T-cell (primary cell): ENCODE measurements at regions not wholly inside any gene's neighbourhood (a gene's known extent, or its start where the extent isn't known, plus 50 kb on each side); places are given as distances from the start of the nearest gene placed in this dataset.

ENCODE experiments used
- ATAC-seq, 4 experiments: fragments of 200-7000 bp in 3 of 4; fragments of 150-1000 bp in 1 of 4; cut with Tn5 transposase; replicated peaks in 1 of 4; 1 replicate in 3 of 4; 2 replicates in 1 of 4; pipeline ENCODE4 v1.10.0; 2021; ENCODE audit warnings: moderate library complexity in 3 of 4, mild to moderate bottlenecking in 2 of 4, moderate number of reproducible peaks in 1 of 4
- CTCF ChIA-PET, 2 donors: fragments of 300-600 bp; sonication (Branson Sonifier 250); formaldehyde crosslinking; loops; one replicate each; lab custom pipeline; 2022; ENCODE audit warnings: antibody characterized with exemption in 2 of 2; lab: Charles Lee
- POLR2A ChIA-PET, 2 donors: fragments of 300-600 bp; sonication (Branson Sonifier 250); formaldehyde crosslinking; loops; one replicate each; lab custom pipeline; 2022; ENCODE audit warnings: antibody characterized with exemption in 2 of 2; lab: Charles Lee
- DNase-seq, 35 experiments: peaks; one replicate each; pipeline versions ENCODE4 v3.0.0 to v3.0.0-alpha.2; 2013 to 2023
- H3K27ac ChIP-seq: one replicate; pipeline ENCODE4 v1.5.1; 2013; ENCODE audit warnings: low read length
- H3K27me3 ChIP-seq, 2 experiments: replicated peaks in 1 of 2; 1 replicate in 1 of 2; 2 replicates in 1 of 2; pipeline versions ENCODE4 v1.6.1 to v1.7.0; 2013; ENCODE audit warnings: low read length in 1 of 2, mixed read lengths in 1 of 2; ENCODE audit not compliant: control insufficient read depth in 2 of 2, insufficient read depth in 2 of 2; ENCODE audit errors: extremely low read depth in 1 of 2
- H3K36me3 ChIP-seq, 2 donors: 1 replicate in 1 of 2; 2 replicates in 1 of 2; pipeline versions ENCODE4 v1.6.1 to v1.7.0; 2013; ENCODE audit warnings: low read length in 1 of 2; ENCODE audit not compliant: control insufficient read depth in 2 of 2, insufficient read depth in 1 of 2; ENCODE audit errors: extremely low read depth in 1 of 2
- H3K4me1 ChIP-seq, 2 experiments: 1 replicate in 1 of 2; 2 replicates in 1 of 2; pipeline versions ENCODE4 v1.6.1 to v1.7.0; 2013; ENCODE audit warnings: low read length in 2 of 2, mixed read lengths in 1 of 2; ENCODE audit not compliant: insufficient read depth in 2 of 2, control insufficient read depth in 1 of 2; ENCODE audit errors: extremely low read depth in 1 of 2
- H3K4me3 ChIP-seq, 2 donors: 1 replicate in 1 of 2; 2 replicates in 1 of 2; pipeline versions ENCODE4 v1.5.1 to v1.7.0; 2013; ENCODE audit warnings: mild to moderate bottlenecking in 2 of 2, low read length in 1 of 2, moderate library complexity in 1 of 2; ENCODE audit not compliant: control insufficient read depth in 1 of 2; ENCODE audit errors: extremely low read depth in 1 of 2
- H3K9me3 ChIP-seq: 2 replicates; pipeline ENCODE4 v1.7.0; 2013
- H3K27ac Mint-ChIP-seq, 2 donors: one replicate each; pipeline ENCODE4 v1.8.0; 2020 to 2021; ENCODE audit warnings: mild to moderate bottlenecking in 2 of 2, mixed read lengths in 2 of 2
- H3K27me3 Mint-ChIP-seq, 2 donors: one replicate each; pipeline ENCODE4 v1.8.0; 2021 to 2022; ENCODE audit warnings: mixed read lengths in 2 of 2
- H3K36me3 Mint-ChIP-seq: one replicate; pipeline ENCODE4 v1.8.0; 2021; ENCODE audit warnings: mixed read lengths
- H3K4me1 Mint-ChIP-seq, 3 donors: one replicate each; pipeline ENCODE4 v1.8.0; 2020 to 2022; ENCODE audit warnings: mixed read lengths in 3 of 3, mild to moderate bottlenecking in 1 of 3
- H3K4me3 Mint-ChIP-seq, 3 donors: one replicate each; pipeline ENCODE4 v1.8.0; 2020 to 2022; ENCODE audit warnings: mild to moderate bottlenecking in 3 of 3, mixed read lengths in 3 of 3, moderate library complexity in 3 of 3
- H3K9me3 Mint-ChIP-seq, 3 donors: one replicate each; pipeline ENCODE4 v1.8.0; 2020 to 2022; ENCODE audit warnings: mixed read lengths in 3 of 3
- WGBS: methylation state at CpG from one replicate; pipeline ENCODE4 v1.1.5; 2013; ENCODE audit warnings: missing lambda C conversion rate; ENCODE audit not compliant: insufficient coverage; 5-methylcytosine and 5-hydroxymethylcytosine counted together

DNA sequence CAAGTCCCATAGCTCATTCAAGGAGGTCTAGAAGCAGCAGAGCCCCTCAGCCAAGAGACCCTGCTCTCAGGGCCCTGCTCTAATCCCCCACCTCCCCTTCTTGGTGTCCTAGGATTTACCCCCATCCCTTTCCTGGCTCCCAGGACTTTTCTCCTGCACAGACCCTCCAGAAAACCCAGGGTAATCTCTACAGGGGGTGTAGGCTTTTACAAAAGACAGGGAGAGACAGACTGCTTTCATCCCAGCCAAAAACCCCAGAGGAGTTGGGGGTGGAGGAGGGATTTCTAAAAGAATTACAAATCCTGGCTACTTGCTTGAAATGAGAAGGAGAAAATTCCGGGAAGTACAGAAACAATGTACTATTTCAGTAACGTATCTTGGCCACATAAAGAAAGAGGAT, 133.3 kb downstream of the TNFSF13B start:
- ChIA-PET POLR2A (interaction anchor here in 1 of 2 donors (0.5 kb wide), 1 partner anchor 99 kb away, joined by 3 read pairs; no protein-coding TSS in a partner anchor), CTCF (no interaction called here)
- peaks cover 9 to 18% (median 13%) of the 10 kb centered on the region in 3 donors for H3K4me1 Mint-ChIP-seq
- H3K36me3 Mint-ChIP-seq, result no peaks in the 10 kb centered on the region
- ATAC-seq, result no peak
- no peaks in the 10 kb centered on the region for H3K27me3 ChIP-seq
- no peak overlapping the region for H3K4me3 Mint-ChIP-seq
- H3K36me3 ChIP-seq, result no peaks in the 10 kb centered on the region
- no peak overlapping the region for H3K27ac Mint-ChIP-seq
- no peak overlapping the region for H3K4me3 ChIP-seq
- no peak for DNase-seq
- H3K9me3 ChIP-seq, result no peaks in the 10 kb centered on the region
- H3K27ac ChIP-seq, result no peak overlapping the region
- H3K4me1 ChIP-seq, result peaks cover 0 to 4% of the 10 kb centered on the region in 2 experiments
- H3K27me3 Mint-ChIP-seq, result no peaks in the 10 kb centered on the region
- WGBS, result 79% methylated on average over 2 of the region's 2 CpGs
- H3K9me3 Mint-ChIP-seq, result peaks cover 0 to 11% (median 6%) of the 10 kb centered on the region in 3 donors

DNA sequence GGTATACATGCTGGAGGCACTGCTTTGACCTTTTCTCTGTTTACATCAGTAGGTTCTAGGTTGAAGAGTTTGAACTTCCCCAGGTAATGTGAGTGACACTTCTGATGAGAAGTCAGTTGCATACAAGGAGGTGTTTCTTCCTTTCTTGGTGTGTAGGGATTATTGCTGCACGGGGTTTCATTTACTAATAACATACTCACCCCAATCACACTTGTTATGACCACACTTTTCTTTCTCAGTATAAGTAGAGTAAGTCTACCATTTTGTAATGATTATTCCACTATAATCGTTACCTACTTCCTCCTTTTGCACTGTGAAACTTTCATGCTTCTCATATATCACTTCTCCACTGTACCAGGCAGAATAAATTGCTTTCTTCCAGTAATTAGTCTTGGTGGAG, 138.0 kb downstream of the TNFSF13B start:
- H3K27ac ChIP-seq, result peak overlapping the region; percentile 2
- peaks cover 17 to 36% of the 10 kb centered on the region in 2 experiments for H3K4me1 ChIP-seq
- Mint-ChIP-seq H3K4me3 (no peak overlapping the region), H3K27me3 (no peaks in the 10 kb centered on the region), H3K9me3 (peaks cover 0 to 11% (median 7%) of the 10 kb centered on the region in 3 donors), H3K27ac (peak overlapping the region; percentile 76 to 93), H3K36me3 (no peaks in the 10 kb centered on the region), H3K4me1 (peaks cover 49 to 61% (median 56%) of the 10 kb centered on the region in 3 donors)
- ATAC-seq, result no peak
- H3K4me3 ChIP-seq, result no peak overlapping the region
- no peaks in the 10 kb centered on the region for H3K36me3 ChIP-seq
- ChIA-PET POLR2A (no interaction called here), CTCF (no interaction called here)
- WGBS, result no CpG with 5 or more reads among the region's 2 CpGs
- H3K27me3 ChIP-seq, result peaks cover 0 to 2% of the 10 kb centered on the region in 2 experiments
- no peaks in the 10 kb centered on the region for H3K9me3 ChIP-seq
- no peak for DNase-seq

DNA sequence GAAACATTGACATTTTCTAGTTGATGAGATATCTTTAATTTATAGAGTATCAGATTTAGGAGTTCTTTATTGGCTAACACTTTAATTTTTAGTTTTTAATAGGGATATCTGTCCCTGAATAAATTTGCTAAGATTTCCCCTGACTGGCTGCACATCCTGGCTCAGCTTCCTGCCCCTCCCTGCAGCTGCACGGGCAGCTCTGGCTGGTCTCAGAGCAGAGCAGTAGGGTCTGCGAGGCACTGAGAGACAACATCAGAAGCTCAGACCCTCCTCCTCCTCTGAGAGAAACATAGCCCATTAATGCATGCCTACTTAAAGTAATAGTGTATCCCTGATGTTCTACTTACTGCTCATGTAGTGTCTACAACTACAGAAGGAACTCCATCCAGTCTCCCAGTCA, 139.2 kb downstream of the TNFSF13B start:
- no peaks in the 10 kb centered on the region for H3K36me3 Mint-ChIP-seq
- H3K4me1 Mint-ChIP-seq, result peaks cover 54 to 67% (median 64%) of the 10 kb centered on the region in 3 donors
- ATAC-seq (peak; percentile 57 to 74 (median 66)), DNase-seq (peak in 5 of 35 experiments; percentile 4 to 23 (median 9))
- Histone ChIP-seq H3K27ac (no peak overlapping the region), H3K27me3 (peaks cover 0 to 2% of the 10 kb centered on the region in 2 experiments), H3K36me3 (no peaks in the 10 kb centered on the region), H3K9me3 (no peaks in the 10 kb centered on the region), H3K4me1 (peaks cover 17 to 36% of the 10 kb centered on the region in 2 experiments), H3K4me3 (no peak overlapping the region)
- peak overlapping the region; percentile 93 to 94 for H3K27ac Mint-ChIP-seq
- peak overlapping the region; percentile 2 to 60 (median 32) for H3K4me3 Mint-ChIP-seq
- peaks cover 0 to 11% (median 10%) of the 10 kb centered on the region in 3 donors for H3K9me3 Mint-ChIP-seq
- WGBS, result 0% methylated on average over 1 of the region's 2 CpGs
- ChIA-PET POLR2A (no interaction called here), CTCF (interaction anchor here in 1 of 2 donors (1.2 kb wide), 1 partner anchor 99 kb away, joined by 4 read pairs; no protein-coding TSS in a partner anchor)
- H3K27me3 Mint-ChIP-seq, result no peaks in the 10 kb centered on the region

DNA sequence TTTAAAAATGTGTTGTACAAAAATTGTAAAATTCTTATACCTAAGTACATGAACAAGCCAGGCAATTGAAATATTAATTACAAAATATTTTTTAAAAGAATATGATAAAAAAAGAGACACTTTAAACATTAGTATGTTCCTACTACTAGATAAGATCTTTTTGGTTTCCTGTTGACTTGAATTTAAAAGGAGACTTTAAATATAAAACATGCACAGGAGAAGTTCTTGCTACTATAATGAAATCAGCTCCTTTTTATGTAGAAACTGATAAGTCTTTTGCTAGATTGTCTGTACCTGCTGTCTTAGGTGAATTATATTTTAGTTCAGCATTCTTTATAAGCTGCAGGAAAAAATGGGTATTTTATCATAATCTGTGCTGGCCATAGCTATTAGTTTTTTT, 140.2 kb downstream of the TNFSF13B start:
- peaks cover 17 to 37% of the 10 kb centered on the region in 2 experiments for H3K4me1 ChIP-seq
- peak; percentile 27 to 75 (median 69) for ATAC-seq
- Mint-ChIP-seq H3K27ac (peak overlapping the region; percentile 93 to 94), H3K36me3 (no peaks in the 10 kb centered on the region), H3K27me3 (no peaks in the 10 kb centered on the region), H3K9me3 (peaks cover 0 to 10% (median 8%) of the 10 kb centered on the region in 3 donors), H3K4me3 (peak overlapping the region in 2 of 3 donors; percentile 23 to 60), H3K4me1 (peaks cover 59 to 72% (median 66%) of the 10 kb centered on the region in 3 donors)
- peaks cover 0 to 2% of the 10 kb centered on the region in 2 experiments for H3K27me3 ChIP-seq
- DNase-seq, result peak in 1 of 35 experiments; percentile 7
- no peaks in the 10 kb centered on the region for H3K9me3 ChIP-seq
- H3K27ac ChIP-seq, result peak overlapping the region; percentile 17
- ChIA-PET POLR2A (no interaction called here), CTCF (interaction anchor here in 1 of 2 donors (0.6 kb wide), 1 partner anchor 98 kb away, joined by 4 read pairs; no protein-coding TSS in a partner anchor)
- no peaks in the 10 kb centered on the region for H3K36me3 ChIP-seq
- H3K4me3 ChIP-seq, result no peak overlapping the region

DNA sequence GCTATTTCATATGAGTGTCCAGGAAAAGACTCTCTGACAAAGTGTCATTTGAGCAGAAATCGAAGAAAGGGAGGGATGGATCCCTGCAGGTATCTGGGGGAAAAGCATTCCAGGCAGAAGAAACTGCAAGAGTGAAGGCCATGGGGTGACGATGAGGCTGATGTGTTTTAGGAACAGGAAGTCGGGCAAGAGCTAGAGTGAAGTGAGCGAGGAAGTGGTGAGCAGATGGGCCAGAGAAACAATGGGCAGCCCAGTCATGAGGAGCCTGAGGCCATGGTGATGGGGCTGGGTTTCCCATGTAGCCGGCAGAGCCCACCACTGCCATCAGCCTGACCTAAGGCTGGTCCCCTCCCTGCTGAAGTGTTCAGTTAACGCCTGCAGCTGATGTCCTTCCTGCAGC, 150.2 kb downstream of the TNFSF13B start:
- H3K27me3 ChIP-seq, result no peaks in the 10 kb centered on the region
- ATAC-seq, result no peak
- Mint-ChIP-seq H3K36me3 (peaks cover 8% of the 10 kb centered on the region), H3K27me3 (no peaks in the 10 kb centered on the region), H3K9me3 (peaks cover 0 to 14% (median 6%) of the 10 kb centered on the region in 3 donors), H3K4me3 (no peak overlapping the region), H3K27ac (no peak overlapping the region), H3K4me1 (peaks cover 7 to 17% (median 16%) of the 10 kb centered on the region in 3 donors)
- CTCF ChIA-PET, result no interaction called here
- 65% methylated on average over 6 of the region's 6 CpGs for WGBS
- H3K36me3 ChIP-seq, result no peaks in the 10 kb centered on the region
- H3K4me3 ChIP-seq, result no peak overlapping the region
- H3K4me1 ChIP-seq, result peaks cover 0 to 5% of the 10 kb centered on the region in 2 experiments
- H3K27ac ChIP-seq, result no peak overlapping the region
- POLR2A ChIA-PET, result no interaction called here
- H3K9me3 ChIP-seq, result peaks cover 2% of the 10 kb centered on the region
- DNase-seq, result no peak

DNA sequence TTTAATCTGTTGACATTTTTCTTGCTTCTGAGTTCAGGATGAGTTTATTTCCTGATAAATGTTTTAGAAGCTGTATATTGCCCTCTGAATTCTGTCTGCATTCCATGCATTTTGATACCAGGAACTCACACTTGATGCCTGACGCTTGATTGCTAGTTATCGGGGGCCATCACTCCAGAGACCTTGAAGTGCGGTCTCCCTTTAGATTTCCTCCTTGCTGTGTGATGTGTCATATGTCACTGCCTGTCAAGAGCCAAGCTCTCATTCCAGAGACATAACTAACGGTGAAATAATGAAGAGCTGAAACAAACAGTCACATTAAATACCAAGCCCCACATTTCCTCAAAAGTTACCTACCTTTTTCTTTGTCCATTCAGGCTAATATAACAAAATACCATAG, 155.5 kb downstream of the TNFSF13B start:
- WGBS, result 100% methylated on average over 2 of the region's 4 CpGs
- Histone ChIP-seq H3K9me3 (no peaks in the 10 kb centered on the region), H3K27me3 (no peaks in the 10 kb centered on the region), H3K36me3 (no peaks in the 10 kb centered on the region), H3K4me3 (no peak overlapping the region), H3K27ac (no peak overlapping the region), H3K4me1 (no peaks in the 10 kb centered on the region)
- H3K4me3 Mint-ChIP-seq, result no peak overlapping the region
- H3K36me3 Mint-ChIP-seq, result no peaks in the 10 kb centered on the region
- DNase-seq, result no peak
- peaks cover 0 to 3% (median 3%) of the 10 kb centered on the region in 3 donors for H3K4me1 Mint-ChIP-seq
- no peak for ATAC-seq
- CTCF ChIA-PET, result interaction anchor here in 1 of 2 donors (0.6 kb wide), 1 partner anchor 21 kb away, joined by 3 read pairs; no protein-coding TSS in a partner anchor
- H3K27me3 Mint-ChIP-seq, result no peaks in the 10 kb centered on the region
- H3K27ac Mint-ChIP-seq, result no peak overlapping the region
- POLR2A ChIA-PET, result no interaction called here
- no peaks in the 10 kb centered on the region for H3K9me3 Mint-ChIP-seq
